Heart left ventricle (tissue), 16 donors: ENCODE measurements at regions not wholly inside any gene's neighbourhood (a gene's known extent, or its start where the extent isn't known, plus 50 kb on each side); places are given as distances from the start of the nearest gene placed in this dataset.

Experiments
- ATAC-seq, 4 donors: fragments of 200-7000 bp; cut with Tn5 transposase; one replicate each; pipeline ENCODE4 v1.9.1; 2020 to 2022; ENCODE audit warnings: moderate library complexity in 4 of 4, mild to moderate bottlenecking in 3 of 4, moderate number of reproducible peaks in 1 of 4
- DNase-seq, 5 donors: peaks; one replicate each; pipeline ENCODE4 v3.0.0-alpha.2; 2020
- H3K27ac ChIP-seq, 12 donors: fragments of 200-600 bp; sonication (generic) in 4 of 12; one replicate each; pipeline versions ENCODE4 v1.5.0 to v1.8.0; 2016 to 2022; ENCODE audit warnings: mild to moderate bottlenecking in 2 of 12
- H3K27me3 ChIP-seq, 9 donors: fragments of 200-600 bp; sonication (generic) in 2 of 9; one replicate each; pipeline versions ENCODE4 v1.5.1 to v1.8.0; 2016 to 2022; ENCODE audit warnings: mild to moderate bottlenecking in 3 of 9
- H3K36me3 ChIP-seq, 9 donors: fragments of 200-600 bp; sonication (generic) in 2 of 9; one replicate each; pipeline versions ENCODE4 v1.5.0 to v1.8.0; 2018 to 2022; ENCODE audit warnings: mild to moderate bottlenecking in 2 of 9
- H3K4me1 ChIP-seq, 12 donors: fragments of 200-600 bp; sonication (generic) in 4 of 12; one replicate each; pipeline versions ENCODE4 v1.5.0 to v1.8.0; 2016 to 2022; ENCODE audit warnings: mild to moderate bottlenecking in 3 of 12
- H3K4me3 ChIP-seq, 12 donors: fragments of 200-600 bp; sonication (generic) in 4 of 12; one replicate each; pipeline versions ENCODE4 v1.5.0 to v1.8.0; 2017 to 2022; ENCODE audit warnings: mild to moderate bottlenecking in 9 of 12, moderate library complexity in 4 of 12
- H3K9me3 ChIP-seq, 12 donors: fragments of 200-600 bp; sonication (generic) in 4 of 12; one replicate each; pipeline versions ENCODE4 v1.5.0 to v1.8.0; 2016 to 2022; ENCODE audit warnings: mild to moderate bottlenecking in 1 of 12
- CTCF ChIP-seq, 12 donors: fragments of 200-600 bp; sonication (generic) in 4 of 12; IDR thresholded peaks; one replicate each; pipeline versions ENCODE4 v1.5.0 to v1.8.0; 2018 to 2022; ENCODE audit warnings: antibody characterized with exemption in 12 of 12, mild to moderate bottlenecking in 5 of 12
- POLR2A ChIP-seq, 2 donors: fragments of 450-650 bp; IDR thresholded peaks; one replicate each; pipeline ENCODE4 v1.6.1; 2017; ENCODE audit warnings: antibody characterized with exemption in 2 of 2, mild to moderate bottlenecking in 2 of 2, moderate library complexity in 2 of 2
- WGBS, 4 donors: extraction: QIAGEN DNeasy Blood & Tissue Kit in 2 of 4; methylation state at CpG; one replicate each; pipeline versions ENCODE4 v1.1.5 to v1.1.7; 2013 to 2018; 5-methylcytosine and 5-hydroxymethylcytosine counted together
- intact Hi-C, 10 donors: fragments of 100-400 bp; cut with DNase I; formaldehyde crosslinking; loops; one replicate each; pipeline versions ENCODE4 v1.11.1 to v1.14.2; 2022
- donor health status: ischemic (EF 13 %, LVEDD 7.1; RV severe dilation, severe dysfunction).
- donor health status: healthy with polysubstance abuse.
- donor health status: DM: no; HTN: yes; CAD: no.
- donor health status: DM: no; HTN: no; CAD: no.
- donor health status: ischemic (EF 25% LVEDD 6.9; RV normal size, moderate dysfunction).
- donor health status: ischemic (EF 25% LVEDD 5.7; RV mildly dilated, moderate dysfunction).
- donor health status: healthy.
- donor health status: DM: yes; HTN: yes; CAD: no.
- donor health status: ischemic (EF 35%, LVEDD 5.7; RV mildly dilated, moderate dysfunction).
- donor health status: nonischemic (EF 11% LVEDD 7.7; RV severe dilation, severe dysfunction).
- donor health status: DM: yes; HTN: yes; CAD: no.
- donor health status: PGD.
- donor health status: ischemic (EF 29% LVEDD 5.4; RV normal size, mild dysfunction).
- donor health status: nonischemic (EF 23%, LVEDD 6.1; RV moderate dilation, normal function).

DNA sequence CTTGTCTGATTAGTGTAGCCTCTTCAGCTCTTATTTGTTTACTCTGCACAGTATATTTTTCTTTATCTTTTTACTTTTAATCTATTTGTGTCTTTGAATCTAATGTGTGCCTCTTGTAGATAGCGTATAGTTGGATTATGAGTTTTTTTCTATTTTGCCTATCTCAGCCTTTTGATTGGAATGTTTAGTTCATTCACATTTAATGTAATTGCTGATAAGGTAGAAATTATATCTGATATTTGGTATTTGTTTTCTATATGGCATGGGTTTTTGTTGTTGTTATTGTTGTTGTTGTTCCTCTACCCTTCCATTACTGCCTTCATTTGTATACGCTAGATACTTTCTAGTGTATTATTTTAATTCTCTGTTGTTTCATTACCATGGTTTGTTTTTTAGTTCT is 131.7 kb upstream of the GRIK3 start:
- ATAC-seq (no peak), DNase-seq (no peak)
- peaks cover 0 to 4% (median 0%) of the 10 kb centered on the region in 9 donors for H3K27me3 ChIP-seq
- H3K27ac ChIP-seq = no peak overlapping the region
- no peaks in the 10 kb centered on the region for H3K36me3 ChIP-seq
- no peak for TF ChIP-seq CTCF (IDR thresholded peaks at IDR 0.05)
- no peak for TF ChIP-seq POLR2A (IDR thresholded peaks at IDR 0.05)
- no peak overlapping the region for H3K4me3 ChIP-seq
- peaks cover 0 to 41% (median 9%) of the 10 kb centered on the region in 12 donors for H3K9me3 ChIP-seq
- intact Hi-C loops = no loop called here
- 94 to 98% (median 96%) methylated on average over 2 of the region's 2 CpGs for WGBS, 4 donors
- no peaks in the 10 kb centered on the region for H3K4me1 ChIP-seq

DNA sequence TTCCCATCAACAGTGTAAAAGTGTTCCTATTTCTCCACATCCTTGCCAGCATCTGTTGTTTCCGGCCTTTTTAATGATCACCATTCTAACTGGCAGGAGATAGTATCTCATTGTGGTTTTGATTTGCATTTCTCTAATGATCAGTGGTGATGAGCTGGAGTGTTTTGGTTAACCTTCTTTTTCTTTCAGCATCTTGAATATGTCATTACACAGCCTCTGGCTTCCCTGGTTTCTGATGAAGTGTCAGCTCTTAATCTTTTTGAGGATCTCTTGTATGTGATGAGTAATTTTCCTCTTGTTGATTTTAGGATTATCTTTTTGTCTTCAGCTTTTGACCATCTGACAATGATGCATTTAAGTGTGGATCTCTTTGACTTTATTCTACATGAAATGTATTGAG is 133.2 kb upstream of the GRIK3 start:
- H3K4me1 ChIP-seq = no peaks in the 10 kb centered on the region
- peaks cover 0 to 30% (median 3%) of the 10 kb centered on the region in 12 donors for H3K9me3 ChIP-seq
- H3K27ac ChIP-seq = no peak overlapping the region
- DNase-seq (no peak), ATAC-seq (no peak)
- intact Hi-C loops = no loop called here
- H3K4me3 ChIP-seq = no peak overlapping the region
- TF ChIP-seq CTCF (IDR thresholded peaks at IDR 0.05) (no peak), POLR2A (IDR thresholded peaks at IDR 0.05) (no peak)
- H3K36me3 ChIP-seq = no peaks in the 10 kb centered on the region
- H3K27me3 ChIP-seq = peaks cover 0 to 11% (median 0%) of the 10 kb centered on the region in 9 donors
- WGBS, 4 donors = 82 to 89% (median 87%) methylated on average over 1 of the region's 1 CpG

GRCh38 chr1:37169241-37169640 is 134.9 kb upstream of the GRIK3 start:
- WGBS, 4 donors = 56 to 66% (median 58%) methylated on average over 2 of the region's 2 CpGs
- Histone ChIP-seq H3K27me3 (peaks cover 0 to 18% (median 0%) of the 10 kb centered on the region in 9 donors), H3K36me3 (no peaks in the 10 kb centered on the region), H3K4me1 (no peaks in the 10 kb centered on the region), H3K4me3 (no peak overlapping the region), H3K27ac (no peak overlapping the region), H3K9me3 (peaks cover 0 to 20% (median 3%) of the 10 kb centered on the region in 12 donors)
- no peak for DNase-seq
- intact Hi-C loops = no loop called here
- ATAC-seq = no peak
- no peak for TF ChIP-seq POLR2A (IDR thresholded peaks at IDR 0.05)

DNA sequence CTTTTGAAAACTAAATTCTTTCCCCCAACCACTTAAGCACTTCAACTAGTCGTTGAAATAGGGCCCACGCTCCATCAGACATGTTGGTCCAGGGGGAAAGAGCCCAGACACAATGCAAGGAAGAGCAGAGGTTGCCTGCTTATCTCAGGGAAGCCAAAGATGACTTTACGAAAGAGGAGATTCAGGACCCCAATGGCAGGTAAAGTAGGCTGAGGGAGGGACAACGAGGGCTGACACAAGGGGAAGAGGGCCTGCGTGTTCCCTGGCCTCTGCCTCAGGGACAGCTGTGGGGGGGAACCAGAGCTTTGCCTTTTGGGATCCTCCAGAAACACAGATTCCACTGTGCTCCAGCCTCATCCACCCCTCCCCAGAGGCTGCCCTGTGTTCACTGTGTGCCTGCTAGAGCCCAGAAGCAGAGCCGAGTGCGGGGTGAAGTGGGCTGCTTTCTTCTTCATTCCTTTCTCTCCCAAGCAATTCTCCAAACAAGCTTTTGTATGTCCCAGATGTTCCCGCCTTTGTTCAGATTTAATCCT is 135.5 kb upstream of the GRIK3 start:
- no peak overlapping the region for H3K4me3 ChIP-seq
- H3K4me1 ChIP-seq = no peaks in the 10 kb centered on the region
- TF ChIP-seq POLR2A (IDR thresholded peaks at IDR 0.05) (no peak), CTCF (IDR thresholded peaks at IDR 0.05) (no peak)
- H3K36me3 ChIP-seq = no peaks in the 10 kb centered on the region
- H3K27me3 ChIP-seq = peaks cover 0 to 23% (median 0%) of the 10 kb centered on the region in 9 donors
- 72 to 78% (median 76%) methylated on average over 8 of the region's 8 CpGs for WGBS, 4 donors
- intact Hi-C loops = no loop called here
- ATAC-seq (no peak), DNase-seq (no peak)
- H3K27ac ChIP-seq = no peak overlapping the region
- H3K9me3 ChIP-seq = peaks cover 0 to 14% (median 1%) of the 10 kb centered on the region in 12 donors

DNA sequence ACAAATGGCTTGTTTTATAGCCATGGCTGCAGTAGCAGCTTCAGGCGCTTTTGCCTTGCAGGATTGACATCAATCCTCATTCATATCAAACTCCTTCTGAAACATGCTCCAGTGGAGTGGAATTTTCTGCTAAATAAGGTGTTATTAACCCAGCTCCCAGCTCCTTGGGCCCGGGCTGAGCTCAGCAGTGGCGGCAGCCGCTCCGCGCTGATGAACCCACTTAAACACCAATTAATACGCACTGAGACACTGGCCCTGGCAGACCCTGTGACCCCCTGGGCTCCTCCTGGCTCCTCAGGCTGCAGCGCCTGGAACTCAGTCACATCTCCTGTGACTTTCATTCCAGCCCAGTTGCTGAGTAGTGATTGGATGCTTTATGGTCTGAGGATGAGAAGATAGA is 137.4 kb upstream of the GRIK3 start:
- ATAC-seq (no peak), DNase-seq (no peak)
- intact Hi-C loops = no loop called here
- no peak overlapping the region for H3K27ac ChIP-seq
- no peak overlapping the region for H3K4me3 ChIP-seq
- no peaks in the 10 kb centered on the region for H3K4me1 ChIP-seq
- H3K36me3 ChIP-seq = no peaks in the 10 kb centered on the region
- H3K27me3 ChIP-seq = peaks cover 0 to 32% (median 0%) of the 10 kb centered on the region in 9 donors
- peaks cover 0 to 4% (median 0%) of the 10 kb centered on the region in 12 donors for H3K9me3 ChIP-seq
- WGBS, 4 donors = 76 to 81% (median 78%) methylated on average over 8 of the region's 8 CpGs
- TF ChIP-seq CTCF (IDR thresholded peaks at IDR 0.05) (no peak), POLR2A (IDR thresholded peaks at IDR 0.05) (no peak)
